ENCODE measurements at regions not wholly inside any gene's neighbourhood (a gene's known extent, or its start where the extent isn't known, plus 50 kb on each side); places are given as distances from the start of the nearest gene placed in this dataset.

- TF ChIP-seq ARID3B (CRISPR knock-in tag; IDR thresholded peaks at IDR 0.05; ENCODE audit: borderline replicate concordance) (no peak), ZNF133 (CRISPR knock-in tag; IDR thresholded peaks at IDR 0.05) (no peak), CHAMP1 (IDR thresholded peaks at IDR 0.05) (no peak)
Measured at GRCh38 chrX:39507617-39508299, 590.0 kb downstream of the BCOR start (continued).

- in situ Hi-C loops (cut with MboI), result no loop called here
- Histone ChIP-seq H3K79me2 (ENCODE audit: control insufficient read depth, insufficient read depth, low read length) (no peaks in the 10 kb centered on the region), H4K20me1 (replicated peaks; ENCODE audit: control insufficient read depth, insufficient read depth, low read length) (no peaks in the 10 kb centered on the region), H3K9me1 (ENCODE audit: control insufficient read depth, insufficient read depth, low read length) (no peaks in the 10 kb centered on the region), H3K4me1 (replicated peaks in 1 of 2; ENCODE audit: control insufficient read depth in 2 of 2, insufficient read depth in 2 of 2, low read length in 2 of 2) (no peaks in the 10 kb centered on the region; a peak in 1 of 5 replicates), H3K9me3 (replicated peaks; ENCODE audit: control insufficient read depth, insufficient read depth, low read depth, low read length) (no peaks in the 10 kb centered on the region), H3K27ac (ENCODE audit: extremely low read depth, low read depth, low read length) (no peak overlapping the region), H3K4me2 (ENCODE audit: insufficient read depth, low read length) (no peak overlapping the region), H3K9ac (ENCODE audit: insufficient read depth in 1 of 2, low read depth in 2 of 2, low read length in 2 of 2) (no peak overlapping the region), H3K27me3 (ENCODE audit: control insufficient read depth in 2 of 2, insufficient read depth in 2 of 2, low read length in 2 of 2) (no peaks in the 10 kb centered on the region), H3K4me3 (no peak overlapping the region), H3K36me3 (ENCODE audit: control insufficient read depth, insufficient read depth, low read length) (no peaks in the 10 kb centered on the region), H2AFZ (ENCODE audit: low read depth, low read length) (no peak overlapping the region)
- no TSS peak for BruUV-seq (replicated peaks)
- POLR2A ChIA-PET, result interaction anchor here (0.7 kb wide), 1 partner anchor 197 kb away, joined by 3 read pairs; no protein-coding TSS in a partner anchor
- 18% methylated on average over 4 of the region's 4 CpGs for WGBS (ENCODE audit: insufficient coverage, low coverage, missing lambda C conversion rate)
- intact Hi-C loops (cut with micrococcal nuclease), result no loop called here
- FAIRE-seq (no peak), DNase-seq (ENCODE audit: extremely low read depth in 1 of 4, low spot score in 3 of 4) (no peak), ATAC-seq (no peak)
- CTCF ChIA-PET (ENCODE audit: low intra/inter-chr PET ratio), result no interaction called here
- TF ChIP-seq WHSC1 (IDR thresholded peaks at IDR 0.05; ENCODE audit: low read length) (no peak), MTF1 (CRISPR knock-in tag; IDR thresholded peaks at IDR 0.05; ENCODE audit: borderline replicate concordance) (no peak), ZNF134 (CRISPR knock-in tag; conservative IDR thresholded peaks at IDR 0.05) (no peak), BRF2 (IDR thresholded peaks at IDR 0.05; ENCODE audit: borderline replicate concordance, insufficient read depth, insufficient read length) (no peak), ZNF780A (CRISPR knock-in tag; IDR thresholded peaks at IDR 0.05) (no peak), ZNF316 (IDR thresholded peaks at IDR 0.05) (no peak), PHB (CRISPR knock-in tag; IDR thresholded peaks at IDR 0.05) (no peak), ZNF668 (CRISPR knock-in tag; IDR thresholded peaks at IDR 0.05) (no peak)
Measured at GRCh38 chrX:39508300-39508692, 589.5 kb downstream of the BCOR start.
